ENCODE measurements at regions not wholly inside any gene's neighbourhood (a gene's known extent, or its start where the extent isn't known, plus 50 kb on each side); places are given as distances from the start of the nearest gene placed in this dataset.

- Histone ChIP-seq H3K27me3 (no peaks in the 10 kb centered on the region), H3K36me3 (replicated peaks in 1 of 2) (no peaks in the 10 kb centered on the region), H3K4me3 (no peak overlapping the region), H3K27ac (no peak overlapping the region), H3K4me1 (replicated peaks in 1 of 2) (no peaks in the 10 kb centered on the region), H3K9me3 (replicated peaks in 1 of 3) (no peaks in the 10 kb centered on the region)
- 62 to 74% (median 71%) methylated on average over 4 of the region's 4 CpGs for WGBS, 4 donors
- DNase-seq = no peak
- intact Hi-C loops (cut with DNase I) = no loop called here
- TF ChIP-seq POLR2A (IDR thresholded peaks at IDR 0.05) = no peak
Measured at GRCh38 chr12:87096082-87096585, 839.9 kb upstream of the MGAT4C start.

GRCh38 chr12:87094356-87094755 is 838.2 kb upstream of the MGAT4C start:
- intact Hi-C loops (cut with DNase I) = no loop called here
- no peaks in the 10 kb centered on the region for H3K36me3 ChIP-seq (replicated peaks in 1 of 2)
- WGBS, 4 donors = 66 to 78% (median 70%) methylated on average over 3 of the region's 3 CpGs
- H3K27ac ChIP-seq = no peak overlapping the region
- no peaks in the 10 kb centered on the region for H3K4me1 ChIP-seq (replicated peaks in 1 of 2)
- TF ChIP-seq POLR2A (IDR thresholded peaks at IDR 0.05) (no peak), CTCF (IDR thresholded peaks at IDR 0.05) (no peak)
- no peaks in the 10 kb centered on the region for H3K27me3 ChIP-seq
- no peaks in the 10 kb centered on the region for H3K9me3 ChIP-seq (replicated peaks in 1 of 3)
- no peak for DNase-seq
- no peak overlapping the region for H3K4me3 ChIP-seq

- WGBS, 4 donors = 73 to 77% (median 75%) methylated on average over 1 of the region's 1 CpG
- no peak overlapping the region for H3K27ac ChIP-seq
- H3K9me3 ChIP-seq (replicated peaks in 1 of 3) = no peaks in the 10 kb centered on the region
- intact Hi-C loops (cut with DNase I) = no loop called here
- TF ChIP-seq POLR2A (IDR thresholded peaks at IDR 0.05) (no peak), CTCF (IDR thresholded peaks at IDR 0.05) (no peak)
- DNase-seq = no peak
- no peaks in the 10 kb centered on the region for H3K4me1 ChIP-seq (replicated peaks in 1 of 2)
- H3K36me3 ChIP-seq (replicated peaks in 1 of 2) = no peaks in the 10 kb centered on the region
- no peak overlapping the region for H3K4me3 ChIP-seq
- H3K27me3 ChIP-seq = no peaks in the 10 kb centered on the region
Measured at GRCh38 chr12:87092421-87092820, 836.2 kb upstream of the MGAT4C start.

GRCh38 chr12:87086118-87086891 is 830.1 kb upstream of the MGAT4C start:
- Histone ChIP-seq H3K4me3 (no peak overlapping the region), H3K4me1 (replicated peaks in 1 of 2) (no peaks in the 10 kb centered on the region), H3K27me3 (no peaks in the 10 kb centered on the region), H3K36me3 (replicated peaks in 1 of 2) (no peaks in the 10 kb centered on the region), H3K9me3 (replicated peaks in 1 of 3) (no peaks in the 10 kb centered on the region), H3K27ac (no peak overlapping the region)
- 59 to 68% (median 62%) methylated on average over 3 of the region's 3 CpGs for WGBS, 4 donors
- DNase-seq = no peak
- TF ChIP-seq POLR2A (IDR thresholded peaks at IDR 0.05) (no peak), CTCF (IDR thresholded peaks at IDR 0.05) (no peak)
- intact Hi-C loops (cut with DNase I) = no loop called here

- TF ChIP-seq CTCF (IDR thresholded peaks at IDR 0.05) (no peak), POLR2A (IDR thresholded peaks at IDR 0.05) (no peak)
- intact Hi-C loops (cut with DNase I) = no loop called here
- no peak overlapping the region for H3K27ac ChIP-seq
- no peaks in the 10 kb centered on the region for H3K27me3 ChIP-seq
- H3K9me3 ChIP-seq (replicated peaks in 1 of 3) = no peaks in the 10 kb centered on the region
- no peak for DNase-seq
- H3K4me3 ChIP-seq = no peak overlapping the region
- H3K36me3 ChIP-seq (replicated peaks in 1 of 2) = no peaks in the 10 kb centered on the region
- no peaks in the 10 kb centered on the region for H3K4me1 ChIP-seq (replicated peaks in 1 of 2)
Measured at GRCh38 chr12:87085286-87085685, 829.1 kb upstream of the MGAT4C start.
